Right atrium auricular region (tissue), 2 donors: ENCODE measurements at regions not wholly inside any gene's neighbourhood (a gene's known extent, or its start where the extent isn't known, plus 50 kb on each side); places are given as distances from the start of the nearest gene placed in this dataset.
A peak's percentile ranks its signal among the peaks of the same experiment; 100 is the strongest.
"Not testable (repeated sequence)": the region's sequence is repeated elsewhere in the genome, so short reads cannot be mapped to it uniquely, and the experiment has no call there.

Experiments used
- DNase-seq: peaks from one replicate; pipeline ENCODE4 v3.0.0-alpha.2; 2019; ENCODE audit warnings: low spot score
- H3K27ac ChIP-seq, 2 donors: fragments of 200-600 bp; sonication (generic); 1 replicate in 1 of 2; 2 replicates in 1 of 2; pipeline ENCODE4 v1.5.1; 2016 to 2019
- H3K27me3 ChIP-seq, 2 donors: fragments of 200-600 bp; sonication (generic); one replicate each; pipeline versions ENCODE4 v1.5.1 to v1.6.0; 2017 to 2019
- H3K36me3 ChIP-seq: fragments of 200-600 bp; sonication (generic); one replicate; pipeline ENCODE4 v1.5.1; 2016
- H3K4me1 ChIP-seq, 2 donors: fragments of 200-600 bp; sonication (generic); one replicate each; pipeline versions ENCODE4 v1.5.1 to v1.6.0; 2017 to 2019
- H3K4me3 ChIP-seq, 2 donors: fragments of 200-600 bp; sonication (generic); 1 replicate in 1 of 2; 2 replicates in 1 of 2; pipeline ENCODE4 v1.5.1; 2017 to 2019; ENCODE audit warnings: mild to moderate bottlenecking in 1 of 2, moderate library complexity in 1 of 2
- H3K9me3 ChIP-seq, 2 donors: fragments of 200-600 bp; sonication (generic); one replicate each; pipeline ENCODE4 v1.5.1; 2019
- CTCF ChIP-seq, 2 donors: fragments of 200-600 bp; sonication (generic); IDR thresholded peaks; one replicate each; pipeline ENCODE4 v1.5.1; 2019; ENCODE audit warnings: antibody characterized with exemption in 2 of 2

- peak; percentile 60 for DNase-seq
- Histone ChIP-seq H3K36me3 (no peaks in the 10 kb centered on the region), H3K27me3 (no peaks in the 10 kb centered on the region), H3K4me1 (peaks cover 0 to 10% of the 10 kb centered on the region in 2 donors), H3K9me3 (no peaks in the 10 kb centered on the region), H3K27ac (peak overlapping the region; percentile 68 to 80), H3K4me3 (peak overlapping the region in 1 of 2 donors; percentile 5)
- TF ChIP-seq CTCF (IDR thresholded peaks at IDR 0.05) = no peak
These were observed 68.4 kb upstream of the RBM24 start for GRCh38 chr6:17212546-17213371.

DNA sequence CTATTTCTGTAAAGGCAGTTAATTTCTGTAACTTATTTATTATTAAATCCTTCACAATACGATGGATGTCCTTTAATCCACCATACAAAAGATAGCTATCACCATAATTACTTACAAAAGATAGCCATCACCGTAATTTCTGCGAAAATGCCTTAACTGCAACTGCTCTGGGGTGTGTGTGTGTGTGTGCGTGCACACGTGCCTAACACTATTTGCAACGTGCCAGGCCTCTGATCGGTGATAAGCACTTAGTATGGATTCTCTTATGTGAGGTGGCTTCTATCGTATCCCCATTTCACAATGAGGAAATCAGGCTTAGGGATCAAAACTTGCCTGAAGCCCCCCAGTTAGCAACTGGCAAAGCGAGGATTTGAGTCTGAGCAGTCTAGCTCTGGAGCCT, 67.1 kb upstream of the RBM24 start:
- DNase-seq = no peak
- Histone ChIP-seq H3K4me3 (no peak overlapping the region), H3K27ac (peak overlapping the region in 1 of 2 donors; percentile 80), H3K27me3 (no peaks in the 10 kb centered on the region), H3K36me3 (no peaks in the 10 kb centered on the region), H3K4me1 (peaks cover 0 to 19% of the 10 kb centered on the region in 2 donors), H3K9me3 (no peaks in the 10 kb centered on the region)
- TF ChIP-seq CTCF (IDR thresholded peaks at IDR 0.05) = no peak

DNA sequence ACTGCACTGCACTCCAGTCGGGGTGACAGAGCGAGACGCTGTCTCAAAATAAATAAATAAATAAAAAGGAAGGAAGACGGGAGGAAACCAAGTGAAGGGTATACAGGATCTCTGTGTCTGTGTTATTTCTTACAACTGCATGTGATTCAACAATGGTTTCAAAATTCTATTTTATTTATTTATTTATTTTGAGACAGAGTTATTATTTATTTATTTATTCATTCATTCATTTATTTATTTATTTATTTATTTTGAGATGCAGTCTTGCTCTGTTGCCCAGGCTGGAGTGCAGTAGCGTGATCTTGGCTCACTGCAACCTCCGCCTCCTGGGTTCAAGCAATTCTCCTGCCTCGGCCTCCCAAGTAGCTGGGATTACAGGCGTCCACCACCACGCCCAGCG, 64.2 kb upstream of the RBM24 start:
- H3K4me1 ChIP-seq = peaks cover 0 to 19% of the 10 kb centered on the region in 2 donors
- H3K27ac ChIP-seq, H3K36me3 ChIP-seq, DNase-seq, H3K4me3 ChIP-seq, H3K9me3 ChIP-seq, H3K27me3 ChIP-seq: not testable (repeated sequence)

DNA sequence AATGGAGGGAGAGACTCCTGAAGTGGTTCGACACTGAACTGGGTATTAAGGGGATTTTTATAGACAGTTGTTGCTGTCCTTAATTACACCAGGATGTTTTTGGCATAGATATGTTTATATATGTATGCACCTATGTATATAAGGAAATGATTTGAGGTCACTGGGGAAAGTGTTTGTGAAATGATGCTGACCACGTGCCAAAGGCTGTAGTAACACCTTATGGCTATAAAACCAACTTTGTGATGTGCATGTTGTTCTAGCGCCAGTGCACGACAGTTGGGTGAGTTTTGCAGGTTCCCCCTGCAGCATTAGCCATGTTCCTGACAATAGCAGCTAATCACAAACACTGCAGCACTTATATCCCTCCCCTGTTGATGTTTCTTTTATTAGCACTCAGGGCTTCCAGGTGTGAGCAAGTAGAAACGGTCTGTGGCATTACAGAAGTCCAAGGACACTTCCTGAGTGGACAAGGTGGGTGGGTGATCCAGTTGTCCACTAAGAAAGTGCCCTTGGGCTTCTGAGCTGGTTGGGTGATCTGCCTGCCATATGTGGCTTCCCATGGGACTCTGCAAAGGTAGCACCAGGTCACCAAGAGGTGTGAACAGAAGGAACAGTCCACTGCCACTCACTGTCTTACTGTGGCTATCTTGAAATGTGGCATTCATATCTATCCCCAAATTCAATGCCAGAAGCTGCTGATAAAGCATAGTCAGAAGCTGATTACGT, 63.0 kb upstream of the RBM24 start:
- H3K27me3 ChIP-seq = no peaks in the 10 kb centered on the region
- H3K4me3 ChIP-seq = no peak overlapping the region
- H3K27ac ChIP-seq = peak overlapping the region in 1 of 2 donors; percentile 66
- no peak for DNase-seq
- H3K4me1 ChIP-seq = peaks cover 0 to 9% of the 10 kb centered on the region in 2 donors
- H3K9me3 ChIP-seq = no peaks in the 10 kb centered on the region
- no peaks in the 10 kb centered on the region for H3K36me3 ChIP-seq
- TF ChIP-seq CTCF (IDR thresholded peaks at IDR 0.05) = no peak

GRCh38 chr6:17218749-17219093, 62.4 kb upstream of the RBM24 start:
- Histone ChIP-seq H3K9me3 (no peaks in the 10 kb centered on the region), H3K27ac (peak overlapping the region in 1 of 2 donors; percentile 66)
- TF ChIP-seq CTCF (IDR thresholded peaks at IDR 0.05) = no peak

GRCh38 chr6:17219098-17219497, 62.1 kb upstream of the RBM24 start:
- no peaks in the 10 kb centered on the region for H3K27me3 ChIP-seq
- DNase-seq = no peak
- peaks cover 0 to 8% of the 10 kb centered on the region in 2 donors for H3K4me1 ChIP-seq
- H3K36me3 ChIP-seq = no peaks in the 10 kb centered on the region
- no peak overlapping the region for H3K4me3 ChIP-seq
- TF ChIP-seq CTCF (IDR thresholded peaks at IDR 0.05) = no peak
- H3K9me3 ChIP-seq = no peaks in the 10 kb centered on the region
- peak overlapping the region in 1 of 2 donors; percentile 66 for H3K27ac ChIP-seq

More at GRCh38 chr6:17218749-17219093, 62.4 kb upstream of the RBM24 start:
- DNase-seq = no peak
- Histone ChIP-seq H3K4me3 (no peak overlapping the region), H3K36me3 (no peaks in the 10 kb centered on the region), H3K27me3 (no peaks in the 10 kb centered on the region), H3K4me1 (peaks cover 0 to 8% of the 10 kb centered on the region in 2 donors)
